ENCODE measurements at regions not wholly inside any gene's neighbourhood (a gene's known extent, or its start where the extent isn't known, plus 50 kb on each side); places are given as distances from the start of the nearest gene placed in this dataset.
A peak's percentile ranks its signal among the peaks of the same experiment; 100 is the strongest.

GRCh38 chr1:58869638-58870297 is 85.9 kb upstream of the JUN start:
- intact Hi-C loops (cut with DNase I): no loop called here
- DNase-seq: no peak
- H3K4me1 ChIP-seq: peaks cover 0 to 12% (median 8%) of the 10 kb centered on the region in 4 donors
- no peaks in the 10 kb centered on the region for H3K9me3 ChIP-seq
- H3K27ac ChIP-seq: no peak overlapping the region
- no peaks in the 10 kb centered on the region for H3K27me3 ChIP-seq
- no peak overlapping the region for H3K4me3 ChIP-seq
- no peaks in the 10 kb centered on the region for H3K36me3 ChIP-seq
- no peak for TF ChIP-seq POLR2AphosphoS5 (IDR thresholded peaks at IDR 0.05)
- WGBS, 2 donors: 50 to 80% methylated on average over 3 of the region's 3 CpGs

DNA sequence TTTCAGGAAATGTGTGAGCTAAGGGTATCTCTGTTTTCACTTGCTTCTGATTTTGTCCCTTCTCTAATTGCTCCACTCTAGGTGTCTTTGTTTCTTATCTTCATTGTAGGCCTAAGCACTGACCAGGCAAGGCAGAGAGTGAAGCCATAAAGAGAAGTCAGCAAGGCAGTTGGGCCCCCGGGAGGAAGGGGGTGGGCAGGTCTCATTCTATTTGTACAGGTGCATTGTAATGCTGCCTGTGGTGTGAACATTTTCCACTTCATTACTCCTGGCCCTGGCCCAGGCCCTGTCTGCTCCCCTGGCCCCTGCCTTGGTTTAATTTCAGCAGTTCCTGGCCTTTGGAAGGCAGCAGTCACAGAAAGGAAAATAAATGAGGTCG is 86.4 kb upstream of the JUN start:
- Histone ChIP-seq H3K27ac (no peak overlapping the region), H3K4me3 (no peak overlapping the region), H3K36me3 (no peaks in the 10 kb centered on the region), H3K4me1 (peaks cover 0 to 17% (median 14%) of the 10 kb centered on the region in 4 donors), H3K9me3 (no peaks in the 10 kb centered on the region), H3K27me3 (no peaks in the 10 kb centered on the region)
- TF ChIP-seq EP300 (IDR thresholded peaks at IDR 0.05) (no peak), CTCF (IDR thresholded peaks at IDR 0.05) (no peak), POLR2A (IDR thresholded peaks at IDR 0.05) (no peak), POLR2AphosphoS5 (IDR thresholded peaks at IDR 0.05) (no peak)
- WGBS, 2 donors: 14 to 54% methylated on average over 2 of the region's 2 CpGs
- DNase-seq: no peak
- intact Hi-C loops (cut with DNase I): no loop called here

GRCh38 chr1:58874342-58874741 is 90.5 kb upstream of the JUN start:
- no peak for TF ChIP-seq POLR2A (IDR thresholded peaks at IDR 0.05)
- TF ChIP-seq POLR2AphosphoS5 (IDR thresholded peaks at IDR 0.05): no peak
- no peak for TF ChIP-seq EP300 (IDR thresholded peaks at IDR 0.05)
- no peak for TF ChIP-seq CTCF (IDR thresholded peaks at IDR 0.05)
- Histone ChIP-seq H3K4me3 (no peak overlapping the region), H3K27me3 (no peaks in the 10 kb centered on the region), H3K36me3 (no peaks in the 10 kb centered on the region), H3K4me1 (peaks cover 0 to 21% (median 15%) of the 10 kb centered on the region in 4 donors), H3K27ac (peak overlapping the region; percentile 27 to 54 (median 31)), H3K9me3 (no peaks in the 10 kb centered on the region)
- no peak for DNase-seq
- intact Hi-C loops (cut with DNase I): no loop called here

- H3K4me3 ChIP-seq: no peak overlapping the region
- peak overlapping the region; percentile 27 to 54 (median 31) for H3K27ac ChIP-seq
- peak; percentile 69 for DNase-seq
These were observed 91.2 kb upstream of the JUN start for GRCh38 chr1:58874757-58875755.

DNA sequence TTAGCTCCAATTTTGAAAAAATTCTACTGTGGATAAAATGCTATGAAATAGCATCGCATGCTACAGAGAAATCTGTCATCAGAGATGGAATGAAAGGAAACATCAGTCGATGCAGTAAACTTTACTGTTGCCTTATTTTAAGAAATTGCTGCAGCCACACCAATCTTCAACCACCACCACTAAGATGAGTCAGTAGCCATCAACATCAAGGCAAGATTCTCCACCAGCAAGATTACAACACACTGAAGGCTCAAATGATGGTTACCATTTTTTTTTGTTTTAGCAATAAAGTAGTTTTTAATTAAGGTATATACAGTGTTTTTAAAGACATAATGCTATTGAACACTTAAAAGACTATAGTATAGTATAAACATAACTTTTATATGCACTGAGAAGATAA is 95.6 kb upstream of the JUN start:
- WGBS, 2 donors: 90 to 94% methylated on average over 2 of the region's 2 CpGs
- no peak overlapping the region for H3K4me3 ChIP-seq
- H3K36me3 ChIP-seq: no peaks in the 10 kb centered on the region
- TF ChIP-seq POLR2A (IDR thresholded peaks at IDR 0.05): no peak
- TF ChIP-seq POLR2AphosphoS5 (IDR thresholded peaks at IDR 0.05): no peak
- no peak for TF ChIP-seq EP300 (IDR thresholded peaks at IDR 0.05)
- no peak for TF ChIP-seq CTCF (IDR thresholded peaks at IDR 0.05)
- H3K9me3 ChIP-seq: no peaks in the 10 kb centered on the region
- no peak for DNase-seq
- peaks cover 0 to 22% (median 14%) of the 10 kb centered on the region in 4 donors for H3K4me1 ChIP-seq
- intact Hi-C loops (cut with DNase I): no loop called here
- no peaks in the 10 kb centered on the region for H3K27me3 ChIP-seq
- no peak overlapping the region for H3K27ac ChIP-seq

More at GRCh38 chr1:58874757-58875755, 91.2 kb upstream of the JUN start:
- Histone ChIP-seq H3K27me3 (no peaks in the 10 kb centered on the region), H3K36me3 (no peaks in the 10 kb centered on the region), H3K9me3 (no peaks in the 10 kb centered on the region), H3K4me1 (peaks cover 0 to 21% (median 15%) of the 10 kb centered on the region in 4 donors)
- 13 to 54% methylated on average over 12 of the region's 12 CpGs for WGBS, 2 donors
- intact Hi-C loops (cut with DNase I): no loop called here
- TF ChIP-seq POLR2AphosphoS5 (IDR thresholded peaks at IDR 0.05) (peak in 1 of 4 donors; percentile 42), EP300 (IDR thresholded peaks at IDR 0.05) (no peak)

Measured in sigmoid colon (tissue), 6 donors.